ENCODE measurements at regions not wholly inside any gene's neighbourhood (a gene's known extent, or its start where the extent isn't known, plus 50 kb on each side); places are given as distances from the start of the nearest gene placed in this dataset.

GRCh38 chr14:103217538-103217937 is 94.3 kb downstream of the TNFAIP2 start:
- no peaks in the 10 kb centered on the region for H3K36me3 ChIP-seq (ENCODE audit: control insufficient read depth in 2 of 2, insufficient read depth in 1 of 2, low read length in 2 of 2)
- ChIA-PET POLR2A (no interaction called here), CTCF (interaction anchor here (0.6 to 1.1 kb wide), 2 partner anchors 75 to 77 kb away, joined by 3 to 5 read pairs; no protein-coding TSS in a partner anchor)
- H3K27ac ChIP-seq (ENCODE audit: extremely low read depth, low read depth, low read length), result no peak overlapping the region
- no peaks in the 10 kb centered on the region for H3K9me3 ChIP-seq (ENCODE audit: control insufficient read depth, insufficient read depth, low read depth, low read length)
- TF ChIP-seq ZNF830 (tag by site-specific recombination; IDR thresholded peaks at IDR 0.05; ENCODE audit: low read depth) (no peak), ZNF426 (tag by site-specific recombination; IDR thresholded peaks at IDR 0.05) (no peak), ZNF2 (tag by site-specific recombination; IDR thresholded peaks at IDR 0.05) (no peak), ZNF26 (tag by site-specific recombination; IDR thresholded peaks at IDR 0.05) (no peak), ZFP69B (tag by site-specific recombination; IDR thresholded peaks at IDR 0.05) (no peak), ZNF324 (tag by site-specific recombination; IDR thresholded peaks at IDR 0.05) (no peak), ZXDB (tag by site-specific recombination; IDR thresholded peaks at IDR 0.05) (no peak), ZNF664 (tag by site-specific recombination; IDR thresholded peaks at IDR 0.05) (no peak), ZNF16 (tag by site-specific recombination; IDR thresholded peaks at IDR 0.05; ENCODE audit: low read depth) (no peak), ZNF530 (tag by site-specific recombination; IDR thresholded peaks at IDR 0.05; ENCODE audit: low read depth) (no peak), HIC1 (tag by site-specific recombination; IDR thresholded peaks at IDR 0.05) (no peak), KLF17 (tag by site-specific recombination; IDR thresholded peaks at IDR 0.05) (no peak)
- TF ChIP-seq, protein P1, sequence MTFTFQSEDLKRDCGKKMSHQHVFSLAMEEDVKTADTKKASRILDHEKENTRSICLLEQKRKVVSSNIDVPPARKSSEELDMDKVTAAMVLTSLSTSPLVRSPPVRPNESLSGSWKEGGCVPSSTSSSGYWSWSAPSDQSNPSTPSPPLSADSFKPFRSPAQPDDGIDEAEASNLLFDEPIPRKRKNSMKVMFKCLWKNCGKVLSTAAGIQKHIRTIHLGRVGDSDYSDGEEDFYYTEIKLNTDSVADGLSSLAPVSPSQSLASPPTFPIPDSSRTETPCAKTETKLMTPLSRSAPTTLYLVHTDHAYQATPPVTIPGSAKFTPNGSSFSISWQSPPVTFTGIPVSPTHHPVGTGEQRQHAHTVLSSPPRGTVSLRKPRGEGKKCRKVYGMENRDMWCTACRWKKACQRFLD (tag by site-specific recombination; IDR thresholded peaks at IDR 0.05), result no peak
- H3K4me3 ChIP-seq (ENCODE audit: low read depth, low read length), result no peak overlapping the region
- no peaks in the 10 kb centered on the region for H3K4me1 ChIP-seq (ENCODE audit: control insufficient read depth, insufficient read depth, low read length)

DNA sequence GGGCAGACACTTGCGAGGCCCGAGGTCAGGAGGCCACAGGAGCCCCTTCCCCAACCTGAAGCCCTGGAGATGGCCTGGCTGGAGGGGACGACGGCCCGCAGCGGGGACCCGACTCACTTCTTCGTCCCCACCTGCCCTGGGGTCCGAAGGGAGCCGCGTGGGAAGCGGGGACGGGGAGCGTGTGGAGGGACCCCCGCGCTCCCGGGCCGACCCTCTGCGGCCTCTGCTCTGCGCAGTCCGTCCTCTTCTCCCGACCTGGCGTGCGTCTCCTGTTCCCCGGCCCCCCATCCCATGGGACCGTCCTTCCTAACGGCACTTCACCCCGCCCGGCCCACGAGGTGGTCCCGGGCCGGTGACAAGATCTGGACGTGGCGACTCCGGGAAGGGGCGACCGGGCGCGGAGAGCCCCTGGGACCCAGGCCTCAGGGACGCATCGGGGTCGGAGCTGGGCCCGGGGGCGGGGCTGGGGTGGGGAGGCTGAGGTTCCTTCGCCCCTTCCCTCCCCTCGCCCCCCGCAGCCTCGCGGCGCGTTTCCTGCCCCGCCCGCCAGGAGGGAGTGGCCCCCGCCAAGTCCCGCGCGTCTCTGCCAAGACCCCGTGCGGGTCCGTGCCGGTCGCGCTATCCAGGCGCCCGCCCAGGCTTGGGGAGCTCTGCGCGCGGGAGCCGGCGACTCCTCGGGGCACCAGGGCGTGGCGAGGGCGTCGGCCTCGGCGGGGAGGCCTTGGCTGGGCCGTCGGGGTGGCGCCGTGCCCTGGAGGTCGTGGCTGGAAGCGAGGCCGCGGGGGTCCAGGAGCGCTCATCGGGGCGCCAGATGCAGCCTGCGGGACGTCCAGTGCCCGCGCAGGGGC is 97.1 kb downstream of the TNFAIP2 start:
- ChIA-PET CTCF (interaction anchor here (0.7 kb wide), 1 partner anchor 36 kb away, joined by 4 read pairs; no protein-coding TSS in a partner anchor), POLR2A (no interaction called here)
- no peaks in the 10 kb centered on the region for H3K9me3 ChIP-seq (ENCODE audit: control insufficient read depth, insufficient read depth, low read depth, low read length)
- H3K36me3 ChIP-seq (ENCODE audit: control insufficient read depth in 2 of 2, insufficient read depth in 1 of 2, low read length in 2 of 2), result no peaks in the 10 kb centered on the region
- H3K27ac ChIP-seq (ENCODE audit: extremely low read depth, low read depth, low read length), result no peak overlapping the region
- no peak for TF ChIP-seq ZNF121 (tag by site-specific recombination; IDR thresholded peaks at IDR 0.05)
- no peak for TF ChIP-seq ZNF837 (tag by site-specific recombination; IDR thresholded peaks at IDR 0.05)
- no peak overlapping the region for H3K4me3 ChIP-seq (ENCODE audit: low read depth, low read length)
- H3K4me1 ChIP-seq (ENCODE audit: control insufficient read depth, insufficient read depth, low read length), result no peaks in the 10 kb centered on the region

All from HEK293 (cell line).